Esophagus squamous epithelium (tissue), 4 donors: ENCODE measurements at regions not wholly inside any gene's neighbourhood (a gene's known extent, or its start where the extent isn't known, plus 50 kb on each side); places are given as distances from the start of the nearest gene placed in this dataset.

Experiments used
- CTCF ChIP-seq, 6 experiments: fragments of 450-650 bp in 4 of 6; fragments of 200-600 bp in 2 of 6; sonication (generic) in 2 of 6; IDR thresholded peaks; one replicate each; pipeline ENCODE4 v1.5.1; 2016 to 2019; ENCODE audit warnings: antibody characterized with exemption in 6 of 6, mild to moderate bottlenecking in 4 of 6, moderate library complexity in 4 of 6
- POLR2A ChIP-seq, 4 donors: fragments of 450-650 bp; IDR thresholded peaks; one replicate each; pipeline ENCODE4 v1.6.1; 2017; ENCODE audit warnings: antibody characterized with exemption in 4 of 4, mild to moderate bottlenecking in 4 of 4, moderate library complexity in 3 of 4

- TF ChIP-seq CTCF (IDR thresholded peaks at IDR 0.05) (no peak), POLR2A (IDR thresholded peaks at IDR 0.05) (no peak)
These were observed 133.1 kb upstream of the KCNJ3 start for GRCh38 chr2:154565433-154565832.
